ENCODE measurements at regions not wholly inside any gene's neighbourhood (a gene's known extent, or its start where the extent isn't known, plus 50 kb on each side); places are given as distances from the start of the nearest gene placed in this dataset.

DNA sequence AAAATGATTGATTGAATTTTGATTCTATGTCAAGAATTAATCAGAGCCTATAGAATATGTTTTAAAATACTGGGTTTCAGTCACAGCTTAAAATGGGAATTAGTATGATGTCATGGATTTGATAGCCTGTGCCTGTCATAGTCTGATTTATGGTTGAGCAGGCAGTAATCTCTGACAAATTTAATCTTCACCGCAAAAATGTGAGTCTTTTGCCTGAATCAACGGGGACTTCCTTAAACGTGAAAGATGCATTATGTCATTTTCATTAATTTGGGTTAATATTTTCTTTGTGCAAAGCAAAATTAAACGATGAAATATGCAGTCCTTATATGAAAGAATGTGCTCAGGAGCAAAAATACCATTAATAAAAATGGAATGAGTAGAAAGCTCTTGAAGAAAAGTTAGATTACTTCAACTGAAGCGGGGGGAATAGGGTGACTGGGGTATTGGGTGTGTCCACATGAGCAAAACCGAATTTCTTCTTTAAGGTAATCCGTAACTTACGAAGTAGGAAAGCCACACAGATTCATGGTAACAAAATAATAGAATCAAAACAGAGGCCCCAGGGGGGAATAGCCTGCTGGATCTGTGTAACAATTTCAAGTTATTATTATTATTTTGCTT is 339.6 kb upstream of the NOX3 start:
- TF ChIP-seq, protein P1, sequence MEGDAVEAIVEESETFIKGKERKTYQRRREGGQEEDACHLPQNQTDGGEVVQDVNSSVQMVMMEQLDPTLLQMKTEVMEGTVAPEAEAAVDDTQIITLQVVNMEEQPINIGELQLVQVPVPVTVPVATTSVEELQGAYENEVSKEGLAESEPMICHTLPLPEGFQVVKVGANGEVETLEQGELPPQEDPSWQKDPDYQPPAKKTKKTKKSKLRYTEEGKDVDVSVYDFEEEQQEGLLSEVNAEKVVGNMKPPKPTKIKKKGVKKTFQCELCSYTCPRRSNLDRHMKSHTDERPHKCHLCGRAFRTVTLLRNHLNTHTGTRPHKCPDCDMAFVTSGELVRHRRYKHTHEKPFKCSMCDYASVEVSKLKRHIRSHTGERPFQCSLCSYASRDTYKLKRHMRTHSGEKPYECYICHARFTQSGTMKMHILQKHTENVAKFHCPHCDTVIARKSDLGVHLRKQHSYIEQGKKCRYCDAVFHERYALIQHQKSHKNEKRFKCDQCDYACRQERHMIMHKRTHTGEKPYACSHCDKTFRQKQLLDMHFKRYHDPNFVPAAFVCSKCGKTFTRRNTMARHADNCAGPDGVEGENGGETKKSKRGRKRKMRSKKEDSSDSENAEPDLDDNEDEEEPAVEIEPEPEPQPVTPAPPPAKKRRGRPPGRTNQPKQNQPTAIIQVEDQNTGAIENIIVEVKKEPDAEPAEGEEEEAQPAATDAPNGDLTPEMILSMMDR (IDR thresholded peaks at IDR 0.05; ENCODE audit: borderline replicate concordance, insufficient read depth, low read depth, low read length) = no peak
- no peak overlapping the region for H3K4me3 ChIP-seq (ENCODE audit: low read depth, low read length)

DNA sequence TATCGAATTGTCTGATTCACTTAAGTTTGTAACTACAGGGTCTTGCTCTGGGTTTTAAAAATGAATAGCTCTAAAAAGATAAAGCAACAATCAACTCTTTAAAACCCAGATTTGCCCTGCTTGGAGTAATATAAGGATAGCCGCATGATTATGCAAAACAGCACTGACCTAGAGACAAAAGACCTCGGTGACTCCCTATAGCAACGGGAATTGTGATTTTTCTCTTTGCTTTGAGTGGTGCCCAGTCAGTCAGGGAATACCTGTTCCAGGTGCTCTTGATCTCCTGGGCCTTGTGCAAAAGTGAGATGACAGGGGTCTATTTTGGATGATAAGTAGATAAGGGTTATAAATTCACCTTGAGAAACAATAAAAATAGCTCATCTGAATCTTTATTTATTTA is 336.3 kb upstream of the NOX3 start:
- H3K4me3 ChIP-seq (ENCODE audit: low read depth, low read length) = no peak overlapping the region
- TF ChIP-seq, protein P1 (IDR thresholded peaks at IDR 0.05; ENCODE audit: borderline replicate concordance, insufficient read depth, low read depth, low read length) = no peak

DNA sequence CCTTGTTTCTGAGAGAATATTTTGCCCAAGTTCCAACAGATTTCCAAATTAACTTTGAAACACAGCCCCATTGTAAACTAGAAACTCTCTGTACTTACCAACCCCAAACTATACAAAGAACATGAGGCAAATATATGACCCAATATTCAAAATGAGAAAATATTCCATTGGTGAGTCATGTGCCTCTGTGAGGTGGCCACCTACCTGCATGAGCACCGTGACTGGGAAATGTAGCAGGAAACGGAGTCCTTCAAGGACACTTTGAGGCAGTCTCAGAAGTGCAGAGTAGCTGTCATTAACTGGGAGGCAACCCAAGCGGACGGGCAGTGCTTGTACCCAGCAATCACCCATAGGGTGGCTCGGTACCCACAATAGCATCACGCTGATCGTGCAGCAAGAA is 335.5 kb upstream of the NOX3 start:
- no peak overlapping the region for H3K4me3 ChIP-seq (ENCODE audit: low read depth, low read length)
- TF ChIP-seq, protein P1 (IDR thresholded peaks at IDR 0.05; ENCODE audit: borderline replicate concordance, insufficient read depth, low read depth, low read length) = no peak

DNA sequence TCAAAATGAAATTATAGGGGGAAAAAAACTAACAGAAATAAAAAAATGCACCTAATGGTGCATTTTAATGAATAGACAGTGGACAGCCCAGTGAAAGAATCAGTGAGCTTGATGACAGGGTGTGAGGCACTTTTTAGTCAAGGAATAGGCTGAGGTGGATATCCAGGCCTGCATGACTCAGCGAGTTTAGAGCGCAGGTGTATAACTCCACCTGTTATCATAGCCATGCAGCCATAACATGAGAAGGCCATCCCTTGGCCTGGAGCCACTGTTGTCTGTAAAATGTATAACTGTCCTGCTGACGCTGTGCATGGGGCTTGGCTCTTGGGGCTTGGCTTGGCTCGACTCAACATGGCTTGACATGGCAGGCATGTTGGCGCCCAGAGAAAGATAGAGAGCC is 331.5 kb upstream of the NOX3 start:
- TF ChIP-seq, protein P1 (IDR thresholded peaks at IDR 0.05; ENCODE audit: borderline replicate concordance, insufficient read depth, low read depth, low read length) = no peak
- H3K4me3 ChIP-seq (ENCODE audit: low read depth, low read length) = no peak overlapping the region

DNA sequence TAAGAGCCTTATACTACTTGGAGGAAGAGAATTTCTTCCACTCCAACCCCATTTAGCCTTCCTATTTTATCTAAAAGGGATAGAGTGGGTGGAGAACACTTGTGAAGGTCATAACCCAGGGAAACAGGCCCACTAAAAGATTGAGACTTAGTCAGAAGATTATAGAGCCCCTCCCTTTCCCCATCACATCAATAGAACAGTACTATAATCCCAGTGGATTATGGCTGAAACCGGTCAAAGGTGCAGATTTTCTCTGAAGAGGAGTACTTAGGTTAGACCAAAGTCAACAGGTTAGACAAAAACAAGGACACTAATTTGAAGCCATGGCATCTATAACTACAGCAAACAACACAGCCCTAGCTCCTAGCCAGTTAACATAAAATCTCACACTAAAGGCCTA is 330.9 kb upstream of the NOX3 start:
- TF ChIP-seq, protein P1 (IDR thresholded peaks at IDR 0.05; ENCODE audit: borderline replicate concordance, insufficient read depth, low read depth, low read length) = no peak
- no peak overlapping the region for H3K4me3 ChIP-seq (ENCODE audit: low read depth, low read length)

GRCh38 chr6:155782739-155783459 is 327.3 kb upstream of the NOX3 start:
- TF ChIP-seq, protein P1 (IDR thresholded peaks at IDR 0.05; ENCODE audit: borderline replicate concordance, insufficient read depth, low read depth, low read length) = no peak
- no peak overlapping the region for H3K4me3 ChIP-seq (ENCODE audit: low read depth, low read length)

GRCh38 chr6:155782320-155782731 is 326.7 kb upstream of the NOX3 start:
- no peak overlapping the region for H3K4me3 ChIP-seq (ENCODE audit: low read depth, low read length)
- TF ChIP-seq, protein P1 (IDR thresholded peaks at IDR 0.05; ENCODE audit: borderline replicate concordance, insufficient read depth, low read depth, low read length) = no peak
